Panc1 (cell line): ENCODE measurements at regions not wholly inside any gene's neighbourhood (a gene's known extent, or its start where the extent isn't known, plus 50 kb on each side); places are given as distances from the start of the nearest gene placed in this dataset.

Source experiments
- ATAC-seq: fragments of 200-7000 bp; cut with Tn5 transposase; 2 replicates; pipeline ENCODE4 v1.9.1; 2020; ENCODE audit warnings: mild to moderate bottlenecking, moderate library complexity
- BruUV-seq: library from RNA; stranded (reverse); fragments of 400-500 nt; replicated peaks from 2 replicates; lab custom pipeline; 2021; lab: Mats Ljungman, UMichigan
- CTCF ChIA-PET: fragments of 300-600 bp; sonication (Branson Sonifier 250); formaldehyde crosslinking; loops from one replicate; lab custom pipeline; 2022; ENCODE audit warnings: antibody characterized with exemption; lab: Charles Lee
- POLR2A ChIA-PET: fragments of 300-600 bp; sonication (Branson Sonifier 250); formaldehyde crosslinking; loops from one replicate; lab custom pipeline; 2022; ENCODE audit warnings: antibody characterized with exemption; lab: Charles Lee
- DNase-seq: peaks from one replicate; pipeline ENCODE4 v3.0.0-alpha.2; 2010; ENCODE audit warnings: low read depth, low spot score
- H3K27ac ChIP-seq: 2 replicates; pipeline ENCODE4 v1.5.1; 2011; ENCODE audit warnings: mild to moderate bottlenecking, low read length, inconsistent platforms
- H3K27me3 ChIP-seq: fragments of 200-500 bp; sonication (Bioruptor generic); 2 replicates; pipeline ENCODE4 v1.6.0; 2014; ENCODE audit warnings: low read length, inconsistent platforms; ENCODE audit not compliant: control insufficient read depth, insufficient read depth
- H3K36me3 ChIP-seq: fragments of 200-500 bp; sonication (Bioruptor generic); 2 replicates; pipeline ENCODE4 v1.5.1; 2014; ENCODE audit warnings: inconsistent platforms, mild to moderate bottlenecking, low read length, moderate library complexity; ENCODE audit not compliant: control insufficient read depth, insufficient read depth
- H3K4me1 ChIP-seq: 2 replicates; pipeline ENCODE4 v1.5.1; 2011; ENCODE audit warnings: inconsistent platforms, mild to moderate bottlenecking, low read length, moderate library complexity; ENCODE audit not compliant: control insufficient read depth, insufficient read depth
- H3K4me3 ChIP-seq, 2 experiments: 2 replicates each; pipeline ENCODE4 v1.5.1; 2011 to 2012; ENCODE audit warnings: low read depth in 2 of 2, low read length in 2 of 2, mild to moderate bottlenecking in 2 of 2, inconsistent platforms in 1 of 2, moderate library complexity in 1 of 2
- H3K9me3 ChIP-seq: fragments of 200-500 bp; sonication (Bioruptor generic); 2 replicates; pipeline ENCODE4 v1.5.1; 2014; ENCODE audit warnings: low read depth, mild to moderate bottlenecking, inconsistent platforms, low read length, moderate library complexity; ENCODE audit not compliant: control insufficient read depth, insufficient read depth
- CTCF ChIP-seq: fragments of 450-650 bp; IDR thresholded peaks from 2 replicates; pipeline ENCODE4 v1.5.1; 2017; ENCODE audit warnings: mild to moderate bottlenecking
- POLR2AphosphoS5 ChIP-seq: IDR thresholded peaks from 2 replicates; pipeline ENCODE4 v1.6.1; 2012; ENCODE audit warnings: mild to moderate bottlenecking, low read depth, low read length, moderate library complexity
- REST ChIP-seq, 2 experiments: IDR thresholded peaks; 2 replicates each; pipeline ENCODE4 v1.6.1; 2011 to 2012; ENCODE audit warnings: low read depth in 2 of 2, control low read depth in 1 of 2, low read length in 1 of 2, mild to moderate bottlenecking in 1 of 2, moderate library complexity in 1 of 2; ENCODE audit not compliant: insufficient read depth in 1 of 2
- SIN3A ChIP-seq: IDR thresholded peaks from 2 replicates; pipeline ENCODE4 v1.6.1; 2012; ENCODE audit warnings: low read depth, mild to moderate bottlenecking, low read length, moderate library complexity, borderline replicate concordance; ENCODE audit not compliant: insufficient read depth
- TCF7L2 ChIP-seq: IDR thresholded peaks from 2 replicates; pipeline ENCODE4 v1.6.1; 2011; ENCODE audit warnings: mild to moderate bottlenecking, low read depth, low read length, inconsistent platforms
- in situ Hi-C: cut with HindIII; loops from 2 replicates; pipeline ENCODE4 v1.10.0; 2016; ENCODE audit warnings: low sequenced_read_pairs, low pct_unique_long_range_greater_than_20kb
- intact Hi-C: fragments of 100-400 bp; cut with micrococcal nuclease; formaldehyde crosslinking; loops from one replicate; pipeline ENCODE4 v1.10.0; 2022; ENCODE audit not compliant: unreplicated experiment

DNA sequence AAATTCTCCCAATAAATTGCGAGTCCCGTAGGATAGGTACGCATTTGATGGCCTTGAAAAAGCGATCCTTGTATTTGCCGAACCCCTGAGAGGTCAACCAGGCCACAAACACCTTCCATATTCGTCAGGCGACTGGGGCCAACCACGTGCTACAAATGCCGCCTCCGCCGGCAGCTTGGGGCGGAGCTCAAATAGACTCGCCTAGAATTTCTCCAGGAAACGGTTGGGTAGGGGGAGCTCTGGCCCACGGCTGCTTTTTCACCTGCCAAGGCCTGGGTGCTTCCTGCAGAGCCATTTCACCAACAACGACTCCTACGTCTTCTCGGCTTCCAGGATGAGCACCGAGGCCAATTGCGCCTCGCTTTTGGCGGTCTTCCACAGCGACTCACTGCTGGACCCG lies 53.4 kb upstream of the KIF5B start:
- POLR2A ChIA-PET: no interaction called here
- no peaks in the 10 kb centered on the region for H3K4me1 ChIP-seq
- no peaks in the 10 kb centered on the region for H3K9me3 ChIP-seq
- TF ChIP-seq CTCF (no peak), TCF7L2 (no peak), REST (IDR thresholded peaks at IDR 0.05; ENCODE audit: insufficient read depth in 1 of 2, low read depth in 2 of 2, low read length in 1 of 2) (no peak), POLR2AphosphoS5 (no peak), SIN3A (no peak)
- in situ Hi-C loops (no loop called here), intact Hi-C loops (no loop called here)
- ATAC-seq (no peak), DNase-seq (no peak)
- no TSS peak for BruUV-seq
- no peaks in the 10 kb centered on the region for H3K27me3 ChIP-seq
- H3K4me3 ChIP-seq: no peak overlapping the region
- no peak overlapping the region for H3K27ac ChIP-seq
- no peaks in the 10 kb centered on the region for H3K36me3 ChIP-seq
- CTCF ChIA-PET: no interaction called here
